PC-9 (cell line): ENCODE measurements at regions not wholly inside any gene's neighbourhood (a gene's known extent, or its start where the extent isn't known, plus 50 kb on each side); places are given as distances from the start of the nearest gene placed in this dataset.

ENCODE experiments used
- BruUV-seq: library from RNA; stranded (reverse); fragments of 400-500 nt; replicated peaks from 2 replicates; lab custom pipeline; 2021; lab: Mats Ljungman, UMichigan
- CTCF ChIA-PET: fragments of 300-600 bp; sonication (Branson Sonifier 250); formaldehyde crosslinking; loops from one replicate; lab custom pipeline; 2022; ENCODE audit warnings: antibody characterized with exemption; lab: Charles Lee
- POLR2A ChIA-PET: fragments of 300-600 bp; sonication (Branson Sonifier 250); formaldehyde crosslinking; loops from one replicate; lab custom pipeline; 2022; ENCODE audit warnings: antibody characterized with exemption; ENCODE audit not compliant: unreplicated experiment; lab: Charles Lee
- DNase-seq, 2 experiments: peaks; one replicate each; pipeline versions ENCODE4 v3.0.0 to v3.0.0-alpha.2; 2015 to 2022; ENCODE audit warnings: mixed read lengths in 1 of 2
- H2AFZ ChIP-seq: fragments of 200-600 bp; sonication (generic); 2 replicates; pipeline ENCODE4 v1.8.1; 2017; ENCODE audit warnings: antibody characterized with exemption
- H3F3A ChIP-seq: fragments of 200-600 bp; sonication (generic); 2 replicates; pipeline ENCODE4 v1.8.1; 2017; ENCODE audit warnings: antibody characterized with exemption, mild to moderate bottlenecking, low read depth; ENCODE audit not compliant: insufficient read depth
- H3K27ac ChIP-seq: fragments of 200-600 bp; sonication (generic); 2 replicates; pipeline ENCODE4 v1.6.1; 2016; ENCODE audit warnings: mixed run types
- H3K27me3 ChIP-seq: fragments of 200-600 bp; sonication (generic); 2 replicates; pipeline ENCODE4 v1.6.1; 2016; ENCODE audit warnings: low read depth, mixed run types; ENCODE audit not compliant: insufficient read depth
- H3K36me3 ChIP-seq: fragments of 200-600 bp; sonication (generic); 2 replicates; pipeline ENCODE4 v1.6.1; 2016; ENCODE audit warnings: low read depth, mixed run types
- H3K4me1 ChIP-seq: fragments of 200-600 bp; sonication (generic); replicated peaks from 2 replicates; pipeline ENCODE4 v1.6.1; 2016; ENCODE audit warnings: mixed run types; ENCODE audit not compliant: insufficient read depth
- H3K4me2 ChIP-seq: fragments of 200-600 bp; sonication (generic); 2 replicates; pipeline ENCODE4 v1.6.1; 2017; ENCODE audit warnings: mixed run types
- H3K4me3 ChIP-seq: fragments of 200-600 bp; sonication (generic); 2 replicates; pipeline ENCODE4 v1.6.1; 2016; ENCODE audit warnings: mixed run types
- H3K79me2 ChIP-seq: fragments of 200-600 bp; sonication (generic); 2 replicates; pipeline ENCODE4 v1.6.1; 2017; ENCODE audit warnings: low read depth, mixed run types
- H3K9me2 ChIP-seq: fragments of 200-600 bp; sonication (generic); 2 replicates; pipeline ENCODE4 v1.8.1; 2017; ENCODE audit warnings: mild to moderate bottlenecking; ENCODE audit not compliant: insufficient read depth
- H3K9me3 ChIP-seq: fragments of 200-600 bp; sonication (generic); 2 replicates; pipeline ENCODE4 v1.8.1; 2016; ENCODE audit warnings: low read depth; ENCODE audit not compliant: insufficient read depth
- H4K20me1 ChIP-seq: fragments of 200-600 bp; sonication (generic); 2 replicates; pipeline ENCODE4 v1.8.1; 2017; ENCODE audit not compliant: insufficient read depth
- CTCF ChIP-seq: fragments of 200-600 bp; sonication (generic); conservative IDR thresholded peaks from 2 replicates; pipeline ENCODE4 v1.6.1; 2017; ENCODE audit warnings: mixed run types, antibody characterized with exemption, mild to moderate bottlenecking, moderate library complexity
- EZH2 ChIP-seq: fragments of 200-600 bp; sonication (generic); IDR thresholded peaks from 2 replicates; pipeline ENCODE4 v1.8.0; 2017; ENCODE audit warnings: antibody characterized with exemption, low read depth
- intact Hi-C: fragments of 100-400 bp; cut with micrococcal nuclease; formaldehyde crosslinking; loops from one replicate; pipeline ENCODE4 v1.10.0; 2022; ENCODE audit not compliant: unreplicated experiment

GRCh38 chr3:106059953-106060517 is 191.2 kb upstream of the CBLB start:
- Histone ChIP-seq H3K27ac (no peak overlapping the region), H3K4me3 (no peak overlapping the region), H2AFZ (peak overlapping the region; percentile 7; the same call in 1 of the 2 replicates), H3F3A (no peaks in the 10 kb centered on the region), H3K4me2 (no peak overlapping the region), H3K27me3 (no peaks in the 10 kb centered on the region), H3K36me3 (no peaks in the 10 kb centered on the region), H3K9me3 (0 out of 2 replicates have a peak, but pooled peaks cover 5% of the 10 kb centered on the region), H4K20me1 (no peaks in the 10 kb centered on the region), H3K4me1 (no peaks in the 10 kb centered on the region), H3K9me2 (no peaks in the 10 kb centered on the region), H3K79me2 (no peaks in the 10 kb centered on the region)
- BruUV-seq, result no TSS peak
- POLR2A ChIA-PET, result no interaction called here
- DNase-seq, result no peak
- TF ChIP-seq CTCF (no peak), EZH2 (no peak)
- intact Hi-C loops, result no loop called here
- CTCF ChIA-PET, result no interaction called here

DNA sequence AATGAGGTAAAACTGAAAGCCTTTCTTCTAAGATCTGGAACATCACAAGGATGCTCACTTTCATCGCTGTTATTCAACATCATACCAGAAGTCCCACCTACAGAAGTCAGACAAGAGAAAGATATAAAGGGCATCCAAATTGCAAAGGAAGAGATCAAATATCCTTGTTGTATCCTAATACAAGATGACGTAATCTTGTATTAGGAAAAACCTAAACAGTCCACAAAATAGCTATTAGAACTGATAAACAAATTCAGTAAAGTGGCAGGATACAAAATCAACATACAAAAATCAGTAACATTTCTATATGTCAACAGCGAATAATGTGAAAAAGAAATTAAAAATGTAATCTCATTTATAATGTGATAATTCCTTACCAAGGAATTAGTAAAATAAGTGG is 195.1 kb upstream of the CBLB start:
- Histone ChIP-seq H3K4me3 (no peak overlapping the region), H3K4me1 (no peaks in the 10 kb centered on the region), H3K4me2 (no peak overlapping the region), H4K20me1 (no peaks in the 10 kb centered on the region), H3K27me3 (no peaks in the 10 kb centered on the region), H3K9me3 (0 out of 2 replicates have a peak, but pooled peaks cover 5% of the 10 kb centered on the region), H3K27ac (no peak overlapping the region), H3K9me2 (peaks cover 6% of the 10 kb centered on the region; the same call in 1 of the 2 replicates), H3F3A (no peaks in the 10 kb centered on the region), H3K36me3 (no peaks in the 10 kb centered on the region), H3K79me2 (no peaks in the 10 kb centered on the region), H2AFZ (no peak overlapping the region)
- ChIA-PET POLR2A (no interaction called here), CTCF (no interaction called here)
- DNase-seq, result no peak
- no TSS peak for BruUV-seq
- TF ChIP-seq CTCF (no peak), EZH2 (no peak)
- intact Hi-C loops, result no loop called here

DNA sequence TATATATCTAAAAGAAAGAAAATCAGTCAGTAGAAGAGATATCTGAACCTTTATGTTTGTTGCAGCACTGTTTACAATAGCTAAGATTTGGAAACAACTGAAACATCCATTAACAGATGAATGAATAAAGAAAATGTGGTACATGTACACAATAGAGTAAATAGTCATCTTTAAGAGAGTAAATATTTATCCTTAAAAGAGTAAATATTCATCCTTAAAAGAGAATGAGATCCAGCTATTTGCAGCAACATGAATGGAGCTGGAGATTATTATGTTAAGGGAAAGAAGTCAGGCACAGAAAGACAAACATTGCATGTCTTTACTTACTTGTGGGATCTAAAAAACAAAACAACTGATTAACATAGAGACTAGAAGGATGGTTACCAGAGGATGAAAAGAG is 197.0 kb upstream of the CBLB start:
- Histone ChIP-seq H3K79me2 (no peaks in the 10 kb centered on the region), H3K9me3 (0 out of 2 replicates have a peak, but pooled peaks cover 5% of the 10 kb centered on the region), H3K9me2 (peaks cover 6% of the 10 kb centered on the region; the same call in 1 of the 2 replicates), H3K4me2 (no peak overlapping the region), H3K4me3 (no peak overlapping the region), H3F3A (no peaks in the 10 kb centered on the region), H2AFZ (no peak overlapping the region; the same call in 1 of the 2 replicates), H3K36me3 (no peaks in the 10 kb centered on the region), H3K4me1 (no peaks in the 10 kb centered on the region), H3K27ac (no peak overlapping the region), H4K20me1 (no peaks in the 10 kb centered on the region), H3K27me3 (no peaks in the 10 kb centered on the region)
- intact Hi-C loops, result no loop called here
- TF ChIP-seq CTCF (no peak), EZH2 (no peak)
- CTCF ChIA-PET, result no interaction called here
- DNase-seq, result no peak
- BruUV-seq, result no TSS peak
- POLR2A ChIA-PET, result interaction anchor here (0.6 kb wide), 1 partner anchor 703 kb away, joined by 4 read pairs; no protein-coding TSS in a partner anchor
